NCI-H526 treated with DMSO at 0.1 percent for 48 hours (cell line): ENCODE measurements at regions not wholly inside any gene's neighbourhood (a gene's known extent, or its start where the extent isn't known, plus 50 kb on each side); places are given as distances from the start of the nearest gene placed in this dataset.

Experiments used
- DNase-seq: peaks from one replicate; lab custom pipeline; 2025; lab: John Stamatoyannopoulos, UW

- no peak for DNase-seq
Observed at GRCh38 chr13:70893832-70894231, 785.6 kb upstream of the KLHL1 start.

GRCh38 chr13:70890289-70890688 is 782.0 kb upstream of the KLHL1 start:
- no peak for DNase-seq

GRCh38 chr13:70889163-70889562 is 780.9 kb upstream of the KLHL1 start:
- DNase-seq: peak; percentile 45

DNA sequence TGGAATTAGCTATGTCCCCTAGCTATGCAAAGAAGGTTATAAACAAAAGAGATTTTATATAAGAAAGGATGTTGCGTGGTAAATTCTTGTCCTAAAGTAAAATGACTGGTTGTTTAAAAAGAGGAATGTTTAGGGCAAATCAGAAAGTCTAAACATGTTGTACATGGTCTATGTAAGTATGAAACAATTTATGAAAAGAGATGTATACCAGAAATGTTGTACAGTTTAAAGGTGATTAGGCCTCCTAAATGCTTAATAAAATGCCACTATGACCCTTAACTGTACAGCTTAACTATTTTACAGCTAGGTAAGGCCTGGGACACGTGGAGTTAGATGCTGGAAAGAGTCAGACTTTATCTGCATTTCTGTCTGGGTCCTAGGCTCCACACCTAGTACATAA is 775.9 kb upstream of the KLHL1 start:
- no peak for DNase-seq

GRCh38 chr13:70874636-70875035 is 766.4 kb upstream of the KLHL1 start:
- DNase-seq: no peak

DNA sequence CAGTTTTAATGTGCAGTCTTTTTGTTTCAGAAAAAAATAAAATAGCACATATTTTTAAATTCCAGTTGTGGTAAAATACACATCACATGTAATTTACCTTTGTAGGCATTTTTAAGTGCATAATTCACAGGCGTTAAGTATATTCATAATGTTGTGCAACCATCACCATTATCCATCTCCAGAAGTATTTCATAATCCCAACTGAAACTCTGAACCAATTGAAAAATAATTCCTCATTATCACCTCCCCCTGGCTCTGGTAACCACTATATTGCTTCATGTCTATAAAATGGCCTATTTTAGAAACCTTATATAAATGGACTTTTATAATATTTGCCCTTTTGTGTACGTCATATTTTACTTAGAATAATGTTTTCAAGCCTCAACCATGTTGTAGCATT is 756.5 kb upstream of the KLHL1 start:
- no peak for DNase-seq

DNA sequence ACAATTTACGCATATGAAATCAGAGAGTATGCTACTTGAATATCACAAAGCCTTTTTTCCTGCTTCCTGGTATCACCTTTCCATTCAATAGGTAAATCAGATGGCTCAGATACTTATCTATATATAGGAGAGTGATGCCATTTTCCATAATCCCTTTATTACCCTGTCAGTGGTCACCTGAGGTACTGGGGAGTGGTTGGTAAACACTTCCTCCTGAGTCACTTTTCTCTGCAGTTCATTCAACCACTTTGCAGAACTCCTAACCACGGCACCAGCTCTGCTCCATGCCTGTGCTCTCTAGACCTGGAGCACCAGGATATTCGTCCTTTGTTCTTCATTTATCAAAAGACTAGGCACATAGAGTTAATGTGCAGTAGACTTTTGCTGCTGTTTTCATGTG is 748.5 kb upstream of the KLHL1 start:
- no peak for DNase-seq

- DNase-seq: no peak
Observed at GRCh38 chr13:70856025-70856424, 747.8 kb upstream of the KLHL1 start.

DNA sequence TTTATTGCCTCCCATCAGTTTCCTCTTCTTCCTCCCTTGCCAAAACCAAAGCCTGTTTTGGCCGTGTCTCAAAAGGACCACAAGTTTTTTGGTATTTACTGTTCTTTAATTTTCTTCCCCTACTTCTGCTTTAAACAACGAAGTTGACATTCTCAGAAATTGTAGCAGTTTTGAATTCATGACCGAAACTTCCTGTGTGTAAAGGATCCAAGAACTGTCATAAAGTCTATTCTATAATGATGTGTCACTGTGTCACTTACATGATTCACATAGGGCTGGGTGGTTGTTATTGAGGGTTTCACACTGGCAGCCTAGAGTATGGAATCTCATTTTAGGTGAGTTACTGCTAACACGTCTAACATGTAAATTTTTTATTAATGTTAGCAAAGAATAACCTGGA is 741.0 kb upstream of the KLHL1 start:
- DNase-seq: no peak

GRCh38 chr13:70844391-70845108 is 736.3 kb upstream of the KLHL1 start:
- DNase-seq: no peak

DNA sequence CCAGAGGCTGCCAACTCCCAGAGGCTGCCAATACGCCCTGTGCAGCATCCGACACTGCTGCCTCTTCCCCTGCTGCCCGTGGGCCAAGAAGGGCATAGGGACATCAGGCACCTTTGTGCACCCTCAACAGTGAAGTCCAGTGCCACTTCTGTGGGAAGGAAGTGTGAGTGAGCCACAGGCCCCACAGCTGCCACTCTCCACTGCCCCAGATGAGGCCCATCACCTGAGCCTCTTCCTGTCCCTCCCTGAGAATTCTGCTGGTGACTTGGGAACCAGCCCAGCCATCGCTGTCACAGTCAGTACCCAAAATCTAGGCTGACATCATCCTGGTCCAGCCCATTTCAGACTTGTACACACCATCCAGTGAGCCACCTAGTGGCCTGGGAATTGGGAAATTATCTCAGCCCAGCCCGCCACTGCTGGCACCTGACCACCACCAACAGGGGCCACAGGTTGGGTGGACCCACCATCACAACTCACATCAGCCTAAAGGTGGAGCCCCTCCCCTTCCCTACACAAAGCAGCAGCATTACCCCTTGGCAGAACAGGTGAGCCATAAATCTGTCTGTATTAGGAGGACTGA is 733.9 kb upstream of the KLHL1 start:
- DNase-seq: no peak

DNA sequence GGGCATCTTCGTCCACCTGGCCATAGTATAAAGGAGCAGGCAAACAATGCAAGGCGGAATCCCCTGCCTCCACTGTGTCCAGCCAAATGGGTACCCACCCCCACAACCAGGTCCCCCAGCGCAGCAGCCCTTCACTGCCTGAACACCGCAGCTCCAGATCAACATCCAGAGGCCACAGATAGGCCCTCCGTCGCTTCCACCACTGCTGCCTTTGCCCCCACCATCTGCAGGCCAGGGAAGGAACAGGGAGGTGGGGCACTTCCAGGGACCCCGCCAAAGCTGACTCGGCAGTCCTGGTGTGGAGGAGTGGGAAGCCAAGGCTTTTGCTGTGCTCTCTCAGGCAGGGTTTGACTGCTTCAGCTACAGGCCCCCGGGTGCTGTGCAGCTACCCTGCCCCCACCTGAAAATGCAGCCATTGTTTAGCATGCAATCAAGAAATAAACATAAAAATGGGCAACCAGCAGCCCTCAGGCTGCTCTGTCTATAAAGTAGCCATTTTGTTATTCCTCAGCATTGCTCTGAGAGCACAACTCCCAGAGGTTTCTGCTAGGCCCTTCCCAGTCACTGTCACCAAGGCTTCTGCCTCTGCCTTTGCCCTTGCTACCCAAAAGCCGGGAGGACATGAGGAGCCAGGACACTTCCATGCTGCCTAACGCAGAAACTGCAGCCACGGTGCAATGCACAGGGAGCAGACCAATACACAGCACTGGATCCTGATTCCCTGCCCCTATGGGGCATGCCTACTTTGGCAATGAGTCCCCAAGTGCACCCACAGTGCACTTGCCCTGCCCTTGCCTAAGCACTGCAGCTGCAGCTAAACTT is 733.2 kb upstream of the KLHL1 start:
- DNase-seq: no peak

DNA sequence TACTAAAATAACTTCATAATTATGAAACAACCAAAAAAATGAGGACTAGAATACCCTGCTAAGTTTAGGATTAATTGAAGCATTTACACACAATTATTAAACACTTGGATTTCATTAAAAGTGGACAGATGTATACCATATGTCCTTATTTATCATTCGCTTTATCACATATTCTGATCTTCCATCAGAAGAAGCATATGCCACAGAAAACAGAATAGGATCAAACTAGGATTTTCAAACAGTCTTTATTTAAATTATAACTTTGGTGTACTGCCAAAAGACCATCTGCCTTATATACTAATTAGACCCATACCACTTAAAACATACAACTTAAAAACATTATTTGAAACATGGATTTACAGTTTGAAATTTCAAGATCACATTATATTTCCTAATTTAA is 727.1 kb upstream of the KLHL1 start:
- no peak for DNase-seq

- DNase-seq: no peak
Observed at GRCh38 chr13:70829748-70830147, 721.5 kb upstream of the KLHL1 start.

GRCh38 chr13:70817576-70817975 is 709.3 kb upstream of the KLHL1 start:
- no peak for DNase-seq

- no peak for DNase-seq
Observed at GRCh38 chr13:70816853-70817252, 708.6 kb upstream of the KLHL1 start.

DNA sequence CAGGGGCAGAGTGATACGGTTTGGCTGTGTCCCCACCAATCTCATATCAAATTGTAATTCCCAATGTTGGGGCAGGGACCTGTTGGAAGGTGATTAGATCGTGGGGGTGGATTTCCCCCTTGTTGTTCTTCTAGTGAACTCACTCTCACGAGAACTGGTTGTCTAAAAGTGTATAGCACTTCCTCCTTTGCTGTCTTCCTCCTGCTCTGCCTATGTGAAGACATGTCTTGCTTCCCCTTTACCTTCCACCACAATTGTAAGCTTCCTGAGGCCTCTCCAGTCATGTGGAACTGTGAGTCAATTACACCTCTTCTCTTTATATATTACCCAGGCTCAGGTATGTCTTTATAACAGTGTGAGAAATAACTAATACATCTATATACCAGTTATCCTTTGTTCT is 706.4 kb upstream of the KLHL1 start:
- no peak for DNase-seq

DNA sequence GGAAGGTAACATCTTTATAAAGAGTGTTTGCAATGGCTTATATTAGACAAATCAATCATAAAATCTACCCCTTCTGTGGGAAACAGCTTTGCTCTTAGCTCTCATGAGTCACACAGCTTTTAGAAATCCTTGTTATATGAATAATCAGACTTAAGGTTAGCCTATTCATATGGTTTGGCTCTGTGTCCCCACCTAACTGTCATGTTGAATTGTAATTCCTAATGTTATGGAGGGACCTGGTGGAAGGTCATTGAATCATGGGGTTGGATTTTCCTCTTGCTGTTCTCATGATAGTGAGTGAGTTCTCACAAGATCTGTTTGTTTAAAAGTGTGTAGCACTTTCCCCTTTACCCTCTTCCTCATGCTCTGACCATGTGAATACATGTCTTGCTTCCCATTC is 704.2 kb upstream of the KLHL1 start:
- DNase-seq: no peak

DNA sequence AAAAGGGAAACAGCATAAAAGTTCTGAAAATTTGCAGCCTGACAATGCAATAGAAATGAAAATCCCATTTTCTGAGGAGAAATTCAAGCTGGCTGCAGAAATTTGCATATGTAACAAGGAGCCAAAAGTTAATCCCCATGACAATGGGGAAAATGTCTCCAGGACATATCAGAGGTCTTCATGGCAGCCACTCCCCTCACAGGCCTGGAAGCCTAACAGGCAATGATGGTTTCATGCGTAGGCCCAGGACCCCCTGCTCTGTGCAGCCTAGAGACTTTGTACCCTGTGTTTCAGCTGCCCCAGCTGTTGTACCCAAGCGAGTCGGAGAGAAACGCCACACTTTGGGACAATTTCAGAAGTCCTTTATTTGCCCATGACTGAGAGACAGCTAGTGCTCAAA is 701.3 kb upstream of the KLHL1 start:
- no peak for DNase-seq

- no peak for DNase-seq
Observed at GRCh38 chr13:70798385-70798784, 690.1 kb upstream of the KLHL1 start.

DNA sequence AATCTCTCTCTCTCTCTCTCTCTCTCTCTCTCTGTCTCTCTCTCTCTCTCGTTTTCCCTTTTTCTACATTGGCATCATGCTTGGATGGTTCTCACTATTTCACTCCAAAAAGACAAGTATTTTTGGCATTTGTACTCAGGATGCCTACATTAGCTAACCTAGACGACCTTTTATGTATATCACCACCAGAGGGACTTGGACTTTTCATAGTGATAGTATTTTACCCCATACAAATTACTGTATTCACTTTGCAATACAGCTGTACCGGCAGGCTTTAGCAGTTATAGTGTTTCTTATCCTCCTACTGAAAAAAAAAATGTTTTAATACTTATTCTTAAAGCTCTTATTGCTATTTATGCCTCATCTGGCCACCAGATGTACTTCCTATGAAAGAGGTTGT is 687.2 kb upstream of the KLHL1 start:
- DNase-seq: no peak

DNA sequence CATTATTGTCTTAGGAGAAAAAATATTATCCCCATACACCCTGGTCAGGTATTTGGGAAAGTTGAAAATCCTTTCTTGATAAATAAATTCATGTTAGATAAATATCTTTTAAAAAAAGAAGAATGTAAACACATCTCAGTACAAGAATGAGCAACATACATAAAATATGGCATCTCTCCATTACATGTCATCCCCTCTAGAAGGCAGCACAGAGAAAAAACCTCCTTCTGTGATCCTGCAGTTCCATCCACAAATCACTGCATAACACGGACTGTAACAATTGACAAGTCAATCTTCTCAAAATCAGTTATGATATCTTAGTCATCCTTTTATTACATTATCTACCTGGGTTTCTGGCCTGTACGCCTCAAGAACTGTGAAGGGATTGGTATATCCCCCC is 683.9 kb upstream of the KLHL1 start:
- DNase-seq: no peak

- DNase-seq: no peak
Observed at GRCh38 chr13:70789751-70790150, 681.5 kb upstream of the KLHL1 start.
